Astrocyte (in vitro differentiated cells and primary cell): ENCODE measurements at regions not wholly inside any gene's neighbourhood (a gene's known extent, or its start where the extent isn't known, plus 50 kb on each side); places are given as distances from the start of the nearest gene placed in this dataset.
A peak's percentile ranks its signal among the peaks of the same experiment; 100 is the strongest.

Experiments used
- DNase-seq: peaks from one replicate; pipeline ENCODE4 v3.0.0-alpha.2; 2010; ENCODE audit warnings: low read depth
- FAIRE-seq: peaks from 2 replicates; lab custom pipeline; 2011; peaks lifted over from hg19 to GRCh38; lab: Jason Lieb, UNC
- H2AFZ ChIP-seq: 2 replicates; pipeline ENCODE4 v1.6.0; 2012; ENCODE audit warnings: low read depth, low read length, inconsistent platforms
- H3K27ac ChIP-seq: 2 replicates; pipeline ENCODE4 v1.5.1; 2011; ENCODE audit warnings: low read depth, low read length, inconsistent platforms
- H3K27me3 ChIP-seq: 2 replicates; pipeline ENCODE4 v1.6.0; 2011; ENCODE audit warnings: low read length, inconsistent platforms; ENCODE audit not compliant: insufficient read depth
- H3K36me3 ChIP-seq: 2 replicates; pipeline ENCODE4 v1.5.1; 2011; ENCODE audit warnings: low read length, inconsistent platforms; ENCODE audit not compliant: insufficient read depth
- H3K4me1 ChIP-seq: 2 replicates; pipeline ENCODE4 v1.5.1; 2011; ENCODE audit warnings: low read length, inconsistent platforms; ENCODE audit not compliant: insufficient read depth
- H3K4me2 ChIP-seq: 2 replicates; pipeline ENCODE4 v1.6.0; 2012; ENCODE audit warnings: low read length, inconsistent platforms
- H3K4me3 ChIP-seq: 2 replicates; pipeline ENCODE4 v1.5.1; 2011; ENCODE audit warnings: low read depth, mild to moderate bottlenecking, low read length, inconsistent platforms; ENCODE audit not compliant: insufficient read depth
- H3K79me2 ChIP-seq: 2 replicates; pipeline ENCODE4 v1.6.0; 2012; ENCODE audit warnings: mild to moderate bottlenecking, low read length, inconsistent platforms; ENCODE audit not compliant: insufficient read depth
- H3K9ac ChIP-seq: 2 replicates; pipeline ENCODE4 v1.6.0; 2012; ENCODE audit warnings: mild to moderate bottlenecking, low read length, inconsistent platforms
- H3K9me3 ChIP-seq: 2 replicates; pipeline ENCODE4 v1.5.1; 2012; ENCODE audit warnings: low read depth, mild to moderate bottlenecking, low read length, inconsistent platforms; ENCODE audit not compliant: insufficient read depth
- H4K20me1 ChIP-seq: 2 replicates; pipeline ENCODE4 v1.6.0; 2012; ENCODE audit warnings: low read length, inconsistent platforms; ENCODE audit not compliant: insufficient read depth
- H3K27ac Mint-ChIP-seq: one replicate; pipeline ENCODE4 v1.8.0; 2021; ENCODE audit warnings: mild to moderate bottlenecking, mixed read lengths; ENCODE audit not compliant: unreplicated experiment
- H3K27me3 Mint-ChIP-seq: one replicate; pipeline ENCODE4 v1.8.0; 2021; ENCODE audit warnings: low read depth, mixed read lengths; ENCODE audit not compliant: unreplicated experiment
- H3K36me3 Mint-ChIP-seq: one replicate; pipeline ENCODE4 v1.8.0; 2021; ENCODE audit warnings: low read depth, mixed read lengths; ENCODE audit not compliant: unreplicated experiment
- H3K4me1 Mint-ChIP-seq: one replicate; pipeline ENCODE4 v1.8.0; 2021; ENCODE audit warnings: low read depth, mixed read lengths; ENCODE audit not compliant: unreplicated experiment
- H3K4me3 Mint-ChIP-seq: one replicate; pipeline ENCODE4 v1.8.0; 2021; ENCODE audit warnings: mild to moderate bottlenecking, moderate library complexity, mixed read lengths; ENCODE audit not compliant: unreplicated experiment
- H3K9me3 Mint-ChIP-seq: one replicate; pipeline ENCODE4 v1.8.0; 2021; ENCODE audit warnings: mild to moderate bottlenecking, mixed read lengths; ENCODE audit not compliant: unreplicated experiment
- CTCF ChIP-seq: IDR thresholded peaks from 2 replicates; pipeline ENCODE4 v1.5.1; 2011; ENCODE audit warnings: low read depth, mild to moderate bottlenecking, inconsistent platforms, low read length, moderate library complexity; ENCODE audit not compliant: insufficient read depth
- EZH2 ChIP-seq: IDR thresholded peaks from 2 replicates; pipeline ENCODE4 v1.6.1; 2012; ENCODE audit warnings: mild to moderate bottlenecking, low read length, inconsistent platforms; ENCODE audit not compliant: insufficient read depth

- no peak for DNase-seq
- Histone ChIP-seq H3K4me1 (no peaks in the 10 kb centered on the region), H3K27me3 (peaks cover 7% of the 10 kb centered on the region), H3K4me3 (no peak overlapping the region), H3K79me2 (no peaks in the 10 kb centered on the region), H4K20me1 (no peaks in the 10 kb centered on the region), H3K4me2 (no peak overlapping the region), H3K9me3 (no peaks in the 10 kb centered on the region), H3K27ac (no peak overlapping the region), H3K9ac (no peak overlapping the region), H3K36me3 (no peaks in the 10 kb centered on the region), H2AFZ (no peak overlapping the region)
- Mint-ChIP-seq H3K9me3 (no peaks in the 10 kb centered on the region), H3K4me1 (peaks cover 7% of the 10 kb centered on the region), H3K36me3 (no peaks in the 10 kb centered on the region), H3K27me3 (no peaks in the 10 kb centered on the region), H3K27ac (no peak overlapping the region), H3K4me3 (no peak overlapping the region)
- TF ChIP-seq EZH2, result no peak
- TF ChIP-seq CTCF, result no peak
- no peak for FAIRE-seq
These were observed 243.5 kb upstream of the UBE2E2 start for GRCh38 chr3:22959593-22959992.

GRCh38 chr3:22960105-22960984 lies 242.8 kb upstream of the UBE2E2 start:
- Mint-ChIP-seq H3K9me3 (no peaks in the 10 kb centered on the region), H3K36me3 (no peaks in the 10 kb centered on the region), H3K4me1 (peaks cover 7% of the 10 kb centered on the region), H3K27me3 (no peaks in the 10 kb centered on the region), H3K4me3 (no peak overlapping the region), H3K27ac (no peak overlapping the region)
- H2AFZ ChIP-seq, result no peak overlapping the region
- peaks cover 7% of the 10 kb centered on the region for H3K27me3 ChIP-seq
- H3K79me2 ChIP-seq, result no peaks in the 10 kb centered on the region
- DNase-seq (peak; percentile 3), FAIRE-seq (no peak)
- H3K4me3 ChIP-seq, result no peak overlapping the region
- no peak overlapping the region for H3K27ac ChIP-seq
- H3K9me3 ChIP-seq, result no peaks in the 10 kb centered on the region
- no peak overlapping the region for H3K9ac ChIP-seq
- TF ChIP-seq EZH2, result no peak
- TF ChIP-seq CTCF, result peak; percentile 85
- H3K4me2 ChIP-seq, result no peak overlapping the region
- H3K4me1 ChIP-seq, result no peaks in the 10 kb centered on the region
- no peaks in the 10 kb centered on the region for H4K20me1 ChIP-seq
- H3K36me3 ChIP-seq, result no peaks in the 10 kb centered on the region

GRCh38 chr3:22962244-22962643 lies 240.9 kb upstream of the UBE2E2 start:
- Mint-ChIP-seq H3K4me3 (no peak overlapping the region), H3K4me1 (peaks cover 7% of the 10 kb centered on the region), H3K27me3 (no peaks in the 10 kb centered on the region), H3K36me3 (no peaks in the 10 kb centered on the region), H3K27ac (no peak overlapping the region), H3K9me3 (no peaks in the 10 kb centered on the region)
- Histone ChIP-seq H4K20me1 (no peaks in the 10 kb centered on the region), H3K27me3 (peaks cover 7% of the 10 kb centered on the region), H3K79me2 (no peaks in the 10 kb centered on the region), H3K27ac (no peak overlapping the region), H3K36me3 (no peaks in the 10 kb centered on the region), H2AFZ (no peak overlapping the region), H3K9ac (no peak overlapping the region), H3K4me3 (no peak overlapping the region), H3K4me2 (no peak overlapping the region), H3K9me3 (no peaks in the 10 kb centered on the region), H3K4me1 (no peaks in the 10 kb centered on the region)
- no peak for DNase-seq
- FAIRE-seq, result no peak
- TF ChIP-seq CTCF (no peak), EZH2 (no peak)
